ENCODE measurements at regions not wholly inside any gene's neighbourhood (a gene's known extent, or its start where the extent isn't known, plus 50 kb on each side); places are given as distances from the start of the nearest gene placed in this dataset.

DNA sequence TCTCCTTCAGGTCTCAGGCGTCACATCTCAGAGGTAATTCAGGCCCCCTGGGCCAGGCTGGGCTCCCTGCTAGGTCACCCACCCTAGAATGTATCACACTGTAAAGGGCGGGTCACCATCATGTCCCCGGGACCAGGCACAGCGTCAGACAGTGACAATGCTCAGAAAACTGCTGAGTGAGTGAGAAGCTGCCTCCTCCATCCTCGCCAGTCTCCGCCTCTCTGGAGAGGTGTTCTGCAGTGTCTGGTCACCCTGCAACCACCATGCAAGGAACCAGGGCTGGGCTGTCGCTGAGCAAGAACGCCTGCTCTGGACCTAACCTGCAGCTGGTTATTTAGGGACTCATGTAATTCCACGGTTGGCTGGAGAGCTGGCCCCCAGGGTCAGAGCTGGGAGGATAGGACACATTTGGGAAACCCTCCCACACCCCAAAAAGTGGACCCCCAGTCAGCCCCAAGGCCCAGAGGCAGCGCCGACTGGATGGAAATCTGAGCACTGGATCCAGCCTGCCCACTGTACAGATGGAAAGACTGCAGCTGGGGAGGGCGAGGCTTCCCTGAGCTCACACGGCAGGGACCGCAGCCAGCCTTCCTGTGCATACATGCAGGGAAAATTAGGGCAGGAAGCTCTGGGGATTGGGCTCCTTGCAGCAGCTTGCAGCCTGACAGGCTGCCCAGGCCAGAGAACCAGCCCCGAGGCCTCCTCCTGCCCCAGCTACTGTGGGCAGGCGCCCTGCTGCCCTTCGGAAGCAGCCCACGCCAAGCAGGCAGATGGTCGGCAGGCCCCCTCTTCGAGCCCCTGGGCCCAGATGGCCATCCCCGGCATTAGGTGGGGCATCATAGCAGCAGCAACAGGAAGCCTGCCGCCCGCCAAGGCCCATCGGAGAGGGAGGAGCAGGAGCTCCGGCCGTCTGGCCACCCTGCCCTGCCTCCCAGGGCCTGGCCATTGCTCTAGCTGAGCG, 105.4 kb upstream of the ZMIZ1 start:
- DNase-seq (ENCODE audit: missing footprints) (peak; percentile 70), ATAC-seq (peak; percentile 37)
- intact Hi-C loops (cut with DNase I) = no loop called here

DNA sequence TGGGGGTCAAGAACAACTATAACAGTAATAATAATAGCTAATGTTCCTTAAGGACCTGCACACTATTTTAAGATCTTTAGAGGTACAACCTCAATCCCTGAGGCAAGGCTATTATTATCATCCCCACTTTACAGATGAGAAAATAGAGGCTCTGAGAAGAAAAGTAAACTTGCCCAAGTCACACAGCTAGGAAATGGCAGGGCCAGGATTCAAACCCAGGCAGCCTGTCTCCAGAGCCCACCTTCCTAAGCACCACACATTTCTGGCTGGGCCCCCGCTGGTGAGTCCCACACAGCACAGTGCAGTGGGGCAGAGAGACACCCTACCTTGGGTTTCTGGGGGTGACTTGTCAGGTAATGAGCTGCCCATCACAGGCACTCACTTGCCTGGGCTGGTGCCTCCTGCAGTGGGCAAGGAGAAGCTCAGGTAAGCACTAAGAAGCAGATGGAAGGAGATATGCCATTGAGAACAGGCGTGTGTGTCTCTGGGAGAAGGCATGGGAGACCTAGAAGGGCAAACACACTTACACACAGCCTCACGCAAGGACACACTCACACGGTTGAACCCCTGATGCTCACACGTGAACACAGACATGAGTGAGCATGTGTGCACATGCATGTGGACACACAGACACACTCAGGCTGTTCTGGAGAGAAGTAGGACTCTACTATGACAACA, 104.4 kb upstream of the ZMIZ1 start:
- intact Hi-C loops (cut with DNase I) = no loop called here
- DNase-seq (ENCODE audit: missing footprints) = no peak
- ATAC-seq = no peak

DNA sequence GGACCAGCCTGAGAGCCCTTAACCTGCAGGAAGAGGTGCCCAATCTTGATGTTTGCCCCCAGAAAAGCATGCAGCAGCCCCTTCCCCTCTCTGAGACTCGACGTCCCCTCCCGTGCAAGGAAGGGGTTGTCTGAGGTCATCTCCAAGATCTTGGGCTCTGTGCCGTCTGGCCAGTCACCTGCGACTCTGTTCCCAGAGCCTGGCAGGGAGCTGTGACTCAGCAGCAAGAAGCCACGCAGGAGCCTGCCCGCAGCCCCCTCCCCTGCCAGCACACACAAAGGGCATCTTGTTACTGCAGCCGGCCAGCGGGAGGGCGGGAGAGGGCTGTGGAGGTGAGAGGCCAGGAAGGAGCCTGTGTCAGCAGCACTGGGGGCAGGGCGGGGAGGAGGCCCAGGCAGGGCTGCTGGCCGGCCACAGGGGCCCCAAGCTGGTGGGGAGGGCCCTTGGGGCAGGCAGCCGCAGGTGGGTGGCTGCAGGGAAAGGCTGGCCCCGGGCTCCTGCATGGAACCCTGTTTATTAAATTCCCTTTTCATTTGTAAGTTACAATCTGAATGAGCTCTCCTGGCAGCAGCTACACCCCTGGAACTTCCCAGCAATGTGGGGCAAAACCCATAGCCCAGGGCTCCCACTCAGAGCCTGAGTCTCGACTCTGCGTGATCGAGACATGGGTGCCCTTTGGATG, 103.7 kb upstream of the ZMIZ1 start:
- intact Hi-C loops (cut with DNase I) = no loop called here
- no peak for DNase-seq (ENCODE audit: missing footprints)
- ATAC-seq = no peak

DNA sequence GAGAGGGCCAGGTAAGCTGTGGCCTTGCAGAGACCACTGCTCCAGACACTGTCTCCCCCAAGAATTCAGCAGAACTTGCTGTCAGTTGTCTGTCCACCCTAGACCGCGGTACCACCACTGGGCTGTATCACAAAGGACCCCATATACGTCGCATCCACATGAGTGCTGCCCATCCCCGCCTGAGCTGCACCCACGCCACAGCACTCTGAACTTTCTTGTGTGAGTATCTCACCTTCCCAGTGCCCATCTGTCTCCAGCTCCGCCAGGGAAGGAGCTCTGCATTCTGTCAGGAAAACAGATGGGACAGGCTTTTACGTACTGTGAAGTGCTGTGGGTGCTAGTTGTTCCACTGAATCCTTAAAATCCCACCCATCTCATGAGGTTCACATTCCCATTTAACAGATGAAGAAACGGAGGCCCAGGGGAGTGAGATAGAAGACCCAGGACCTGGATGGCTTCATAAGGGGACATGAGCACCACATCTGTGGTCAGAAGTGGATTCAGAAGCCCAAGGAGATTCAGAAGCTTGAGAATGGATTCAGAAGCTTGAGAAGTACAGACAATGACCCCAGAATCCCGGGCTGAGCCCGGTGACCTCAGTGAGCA, 102.5 kb upstream of the ZMIZ1 start:
- ATAC-seq = no peak
- intact Hi-C loops (cut with DNase I) = no loop called here
- no peak for DNase-seq (ENCODE audit: missing footprints)

DNA sequence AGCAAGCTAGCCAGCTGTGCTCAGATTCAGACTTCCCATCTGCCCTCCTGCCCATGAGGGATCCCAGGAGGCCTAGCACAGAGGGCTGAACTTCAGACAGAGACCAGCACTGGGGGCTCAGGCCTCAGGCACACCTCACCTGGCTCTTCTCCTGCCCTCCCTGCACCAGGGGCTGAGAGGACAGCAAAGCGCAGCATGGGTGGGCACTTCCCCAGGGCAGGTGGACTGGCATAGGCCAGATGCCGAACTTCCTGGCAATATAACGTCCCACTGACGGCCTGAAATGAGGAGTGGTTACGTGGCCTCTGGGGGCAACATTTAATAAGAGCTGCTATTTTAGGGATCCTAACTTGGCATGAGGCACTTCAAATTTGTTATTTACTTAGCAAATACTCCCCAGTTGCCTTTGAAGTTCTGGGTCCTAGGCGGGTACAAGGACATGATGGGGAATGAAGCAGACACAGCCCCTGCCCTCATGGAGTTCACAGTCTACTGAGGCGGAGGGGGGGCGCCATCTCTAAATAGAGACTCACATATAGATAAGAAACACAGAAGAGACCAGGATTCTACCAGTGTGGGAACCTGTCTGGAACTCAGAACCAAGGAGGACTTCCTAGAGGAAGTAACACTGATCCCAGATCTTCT, 101.8 kb upstream of the ZMIZ1 start:
- ATAC-seq = no peak
- intact Hi-C loops (cut with DNase I) = no loop called here
- no peak for DNase-seq (ENCODE audit: missing footprints)

DNA sequence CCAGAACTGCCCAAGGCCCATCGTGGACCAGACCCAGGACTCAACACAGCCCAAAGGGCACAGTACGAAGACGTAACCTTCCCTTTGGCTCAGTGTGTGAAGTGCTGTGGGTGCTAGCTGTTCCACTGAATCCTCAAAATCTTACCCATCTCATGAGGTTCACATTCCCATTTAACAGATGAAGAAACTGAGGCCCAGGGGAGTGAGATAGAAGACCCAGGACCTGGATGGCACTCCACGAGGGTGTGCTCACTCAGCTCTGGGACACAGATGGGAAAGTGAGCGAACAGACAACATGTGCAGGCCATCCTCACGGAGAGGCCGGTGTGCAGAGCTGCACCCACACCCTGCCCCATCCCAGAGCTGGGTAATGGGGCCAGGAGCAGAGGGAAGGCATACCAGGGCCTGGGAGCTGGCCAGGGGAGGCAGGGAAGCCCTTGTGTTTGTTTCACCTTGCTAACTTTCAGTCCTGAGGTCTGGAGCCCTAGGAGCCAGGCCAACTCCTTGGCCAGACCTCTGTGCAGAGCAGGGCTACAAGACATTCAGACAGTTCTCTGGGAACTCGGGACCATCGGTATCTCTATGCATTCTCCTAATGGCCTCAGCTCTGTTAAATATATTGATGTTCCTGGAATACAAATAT, 100.3 kb upstream of the ZMIZ1 start:
- intact Hi-C loops (cut with DNase I) = no loop called here
- DNase-seq (ENCODE audit: missing footprints) (no peak), ATAC-seq (no peak)

DNA sequence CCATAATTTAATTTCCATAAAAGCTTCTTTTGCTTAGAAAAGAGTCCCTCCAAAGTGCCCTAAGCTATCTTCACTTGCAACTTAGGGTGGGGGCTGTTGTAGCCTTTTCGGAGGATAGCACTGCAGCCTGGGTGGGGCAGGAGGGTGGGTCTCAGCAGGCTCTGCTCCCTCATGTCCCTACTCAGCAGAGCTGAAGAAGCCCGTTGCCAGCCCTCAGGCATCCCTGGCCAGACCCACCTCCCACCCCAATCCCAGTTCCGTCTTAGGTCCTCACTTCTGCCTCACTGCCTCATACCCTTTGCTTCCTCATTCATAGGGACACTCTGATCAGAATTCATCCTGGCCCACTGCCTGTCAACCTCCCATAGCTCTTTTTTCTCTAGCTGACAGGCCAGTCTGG, 99.8 kb upstream of the ZMIZ1 start:
- intact Hi-C loops (cut with DNase I) = no loop called here
- no peak for ATAC-seq
- no peak for DNase-seq (ENCODE audit: missing footprints)

DNA sequence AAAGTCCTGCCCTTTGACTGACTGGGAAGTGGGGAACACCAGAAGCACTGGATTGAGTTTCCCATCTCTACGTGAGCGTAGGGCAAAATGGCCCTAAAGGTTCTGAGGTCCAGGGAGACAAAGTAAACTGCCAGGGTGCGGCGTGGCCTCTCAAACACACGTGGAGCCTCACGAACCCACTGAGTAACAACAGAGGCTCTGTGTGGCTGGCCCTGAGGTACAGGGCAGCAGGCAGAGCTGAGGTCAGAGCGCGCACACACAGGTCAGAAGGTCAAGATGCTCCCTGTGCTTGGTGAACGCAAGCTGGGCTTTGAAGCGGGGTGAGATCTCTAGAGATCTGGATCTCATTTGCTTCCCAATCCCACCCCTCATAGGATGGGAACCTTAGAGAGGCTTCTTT, 99.0 kb upstream of the ZMIZ1 start:
- intact Hi-C loops (cut with DNase I) = loop anchor here (5.0 kb wide), 2 partner anchors 167 to 228 kb away; no protein-coding TSS in a partner anchor
- ATAC-seq (no peak), DNase-seq (ENCODE audit: missing footprints) (no peak)

DNA sequence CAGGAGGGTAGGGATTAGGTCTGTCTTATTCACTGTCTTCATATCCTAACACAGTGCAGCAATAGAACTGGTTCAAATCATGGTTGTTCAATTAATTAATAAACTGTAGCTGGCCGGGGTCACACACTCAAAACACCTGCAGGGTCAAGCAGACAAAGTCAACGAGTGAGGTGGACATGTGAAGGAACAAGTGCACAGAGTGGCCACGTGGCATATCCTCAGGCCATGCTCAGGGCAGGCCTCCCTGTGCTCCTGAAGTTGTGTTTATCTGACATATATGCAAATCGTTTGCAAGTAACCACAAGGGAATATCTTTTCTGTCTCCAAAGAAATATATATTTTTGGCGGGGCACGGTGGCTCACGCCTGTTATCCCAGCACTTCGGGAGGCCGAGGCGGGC, 98.5 kb upstream of the ZMIZ1 start:
- ATAC-seq (no peak), DNase-seq (ENCODE audit: missing footprints) (no peak)
- intact Hi-C loops (cut with DNase I) = loop anchor here (5.0 kb wide), 2 partner anchors 168 to 227 kb away; no protein-coding TSS in a partner anchor

DNA sequence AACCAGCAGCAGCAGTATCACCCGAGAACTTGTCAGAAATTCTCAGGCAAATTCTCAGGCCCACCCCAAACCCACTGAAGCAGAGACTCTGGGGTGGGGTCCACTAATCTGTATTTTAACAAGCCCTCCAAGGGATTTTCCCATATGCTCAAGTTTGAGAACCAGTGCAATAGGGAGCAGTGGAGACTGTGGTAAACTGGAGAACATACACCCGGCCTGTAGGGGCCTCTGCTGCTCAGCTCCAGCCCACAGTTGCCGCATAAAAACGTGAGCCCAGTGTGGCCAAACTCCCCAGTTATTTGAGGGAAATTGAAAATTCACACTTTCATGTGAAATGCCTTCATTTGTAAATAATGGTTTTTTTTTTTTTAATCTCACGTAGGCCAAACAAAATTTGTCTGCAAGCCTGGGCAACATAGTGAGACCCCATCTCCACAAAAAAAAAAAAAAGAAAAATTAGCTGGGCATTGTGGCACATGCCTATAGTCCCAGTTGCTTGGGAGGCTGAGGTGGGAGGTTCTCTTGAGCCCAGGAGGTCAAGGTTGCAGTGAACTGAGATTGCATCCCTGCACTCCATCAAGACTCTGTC, 97.6 kb upstream of the ZMIZ1 start:
- ATAC-seq (no peak), DNase-seq (ENCODE audit: missing footprints) (no peak)
- intact Hi-C loops (cut with DNase I) = loop anchor here (5.0 kb wide), 2 partner anchors 169 to 226 kb away; no protein-coding TSS in a partner anchor

DNA sequence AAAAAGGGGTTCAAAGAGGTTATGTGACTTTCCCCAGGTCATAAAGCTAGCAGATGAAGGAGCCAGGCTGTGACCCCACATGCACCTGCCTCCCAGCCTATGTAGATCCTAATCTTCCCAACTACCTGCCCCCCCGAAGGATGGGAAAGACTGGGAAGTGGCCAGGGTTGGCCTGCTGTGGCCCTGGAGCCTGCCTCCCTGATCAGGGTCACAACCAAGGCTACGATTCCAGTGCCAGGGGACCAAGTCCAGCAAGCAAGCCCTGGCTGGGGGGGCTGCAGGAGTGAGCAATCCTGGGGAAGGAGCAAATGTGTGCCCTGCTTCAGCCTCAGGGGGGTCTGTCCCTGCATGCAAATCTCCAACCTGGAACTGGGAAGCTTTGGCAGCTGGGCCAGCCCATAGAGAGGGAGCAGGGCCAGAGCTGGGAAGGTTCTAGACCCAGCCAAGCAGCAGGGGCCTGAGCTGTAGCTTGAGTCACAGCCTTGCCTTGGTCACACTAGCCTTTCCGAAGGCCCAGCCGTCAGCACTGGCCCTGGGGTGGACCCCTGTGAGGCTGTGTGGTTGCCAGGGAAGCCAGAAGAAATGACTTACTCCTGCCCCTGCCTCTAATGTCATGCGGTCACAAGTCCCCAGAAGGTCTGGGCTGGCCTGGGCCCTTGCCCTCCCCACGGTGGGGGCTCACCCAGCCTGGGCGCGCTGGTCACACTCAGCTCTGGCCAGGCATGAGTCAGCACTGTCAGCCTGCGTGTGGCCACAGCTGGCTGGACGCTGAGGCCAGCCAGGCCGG, 96.4 kb upstream of the ZMIZ1 start:
- ATAC-seq (peak; percentile 80), DNase-seq (ENCODE audit: missing footprints) (peak; percentile 89)
- intact Hi-C loops (cut with DNase I) = loop anchor here (5.0 kb wide), 2 partner anchors 170 to 225 kb away; no protein-coding TSS in a partner anchor

DNA sequence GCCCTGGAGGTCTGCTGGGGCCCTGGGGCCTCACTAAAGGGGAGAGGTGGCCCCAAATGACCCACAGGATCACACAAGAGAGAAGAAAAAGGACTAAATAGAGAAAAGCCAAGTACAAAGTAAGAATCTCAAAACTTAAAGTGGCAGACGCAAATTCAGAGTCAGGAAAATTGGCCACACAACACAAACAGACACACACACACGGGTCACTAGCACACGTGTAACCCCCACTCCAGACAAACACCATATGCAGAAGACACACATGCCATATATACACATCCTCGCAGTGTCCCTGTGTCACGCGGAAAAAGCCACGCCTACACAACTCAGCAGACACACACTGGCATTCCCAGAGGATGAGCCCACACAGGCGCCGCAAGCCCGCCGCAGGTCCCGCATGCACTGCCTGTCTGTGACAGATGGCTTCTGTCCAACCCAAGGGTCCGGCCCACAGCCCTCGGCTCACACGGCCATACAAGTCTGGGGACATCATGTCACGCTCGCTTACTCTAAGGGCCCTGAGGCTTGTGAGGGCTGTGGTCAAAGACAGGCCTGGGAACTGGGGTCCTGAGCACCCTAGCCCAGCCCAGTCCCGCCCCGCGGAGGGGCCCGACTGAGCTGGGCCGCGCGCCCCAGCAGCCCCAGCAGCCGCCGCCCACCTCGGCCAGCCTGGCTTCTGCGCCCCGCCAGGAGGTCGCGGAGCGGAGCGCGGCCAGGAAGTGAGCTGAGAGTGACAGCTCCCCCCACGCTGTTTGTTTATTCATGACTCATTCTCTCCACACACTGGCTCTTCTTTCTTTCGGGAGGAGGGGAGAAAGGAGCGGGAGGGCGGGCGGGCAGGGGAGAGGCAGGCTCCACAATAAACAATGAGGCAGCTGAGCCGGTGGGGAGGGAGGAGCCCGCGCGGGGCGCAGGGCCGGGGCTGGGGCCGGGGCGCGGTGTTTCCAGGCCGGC, 95.5 kb upstream of the ZMIZ1 start:
- intact Hi-C loops (cut with DNase I) = loop anchor here (5.0 kb wide), 2 partner anchors 171 to 224 kb away; no protein-coding TSS in a partner anchor
- DNase-seq (ENCODE audit: missing footprints) (peak; percentile 85), ATAC-seq (peak; percentile 72)

DNA sequence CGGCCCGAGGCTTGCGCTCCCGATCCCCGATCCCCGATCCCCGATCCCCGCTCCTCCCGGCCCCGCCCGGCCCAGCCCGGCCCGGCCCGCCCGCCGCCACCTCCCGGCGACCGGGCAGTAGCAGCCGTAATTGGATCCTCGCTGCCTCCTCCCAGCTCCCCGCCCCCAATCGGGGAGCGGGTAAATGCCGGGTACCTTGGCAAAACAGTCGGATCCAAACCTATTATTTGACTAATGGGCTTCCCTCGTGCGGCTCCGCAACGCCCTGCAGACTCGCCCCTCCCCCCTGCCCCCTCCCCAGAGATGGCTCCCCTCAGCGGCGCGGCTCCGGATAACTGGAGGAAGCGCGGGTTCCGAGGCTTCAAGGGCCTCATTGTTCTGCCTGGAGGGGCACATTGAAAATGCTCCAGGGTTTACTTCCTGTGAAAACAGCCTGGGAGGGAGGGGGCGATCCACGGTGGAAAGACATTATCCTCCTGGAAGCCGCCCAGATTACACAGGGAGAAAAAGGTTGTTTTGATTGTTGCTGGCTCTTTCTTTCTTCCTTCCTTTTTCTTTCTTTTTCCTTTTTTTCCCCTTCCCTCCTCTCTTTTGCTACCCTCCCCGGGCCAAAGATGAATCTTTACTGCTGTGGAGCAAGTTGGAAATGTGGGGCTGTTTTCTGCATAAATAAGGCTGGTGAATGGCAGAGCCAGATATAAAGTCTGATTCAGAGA, 94.7 kb upstream of the ZMIZ1 start:
- intact Hi-C loops (cut with DNase I) = loop anchor here (1.0 to 5.0 kb wide), 3 partner anchors 95 to 223 kb away; no protein-coding TSS in a partner anchor
- ATAC-seq = peak; percentile 61
- DNase-seq (ENCODE audit: missing footprints) = peak; percentile 87

DNA sequence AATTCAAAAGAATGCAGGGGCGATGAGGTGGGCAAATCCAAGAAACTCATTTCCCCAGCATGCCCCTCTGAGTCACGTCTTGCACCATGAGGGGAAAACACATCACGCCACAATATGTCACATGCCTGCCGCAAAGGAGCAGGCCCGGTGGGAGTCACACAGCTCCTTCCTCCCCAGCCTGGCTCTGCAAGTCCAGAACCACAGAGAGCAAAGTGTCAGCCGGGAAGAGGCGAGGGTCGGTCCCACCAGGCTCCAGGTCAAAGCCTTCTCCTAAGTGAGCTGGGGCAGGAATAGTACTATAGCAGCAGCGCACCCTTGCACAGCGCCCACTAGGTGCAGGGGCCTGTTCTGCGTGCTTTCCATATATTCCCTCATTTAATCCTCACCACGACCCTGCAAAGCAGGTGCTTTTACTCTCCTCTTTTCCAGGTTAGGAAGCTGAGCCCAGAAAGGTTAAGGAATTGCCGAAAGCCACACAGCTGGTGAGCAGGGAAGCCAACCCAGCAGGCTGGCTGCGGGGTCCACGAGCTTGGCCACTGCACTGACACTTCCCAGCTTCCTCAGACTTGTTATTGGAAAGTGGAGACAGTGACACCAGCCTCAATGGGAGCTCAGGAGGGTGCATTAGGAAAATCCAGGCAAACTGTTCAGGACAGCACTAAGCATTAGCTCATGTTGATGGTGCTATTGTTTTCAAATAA, 94.0 kb upstream of the ZMIZ1 start:
- intact Hi-C loops (cut with DNase I) = loop anchor here (1.0 to 5.0 kb wide), 3 partner anchors 95 to 223 kb away; no protein-coding TSS in a partner anchor
- DNase-seq (ENCODE audit: missing footprints) (no peak), ATAC-seq (no peak)

All from Right ventricle myocardium inferior (tissue), 1 donor.